Fibroblast of lung (primary cell): ENCODE measurements at regions not wholly inside any gene's neighbourhood (a gene's known extent, or its start where the extent isn't known, plus 50 kb on each side); places are given as distances from the start of the nearest gene placed in this dataset.

Source experiments
- DNase-seq, 2 donors: peaks; one replicate each; pipeline versions ENCODE4 v3.0.0 to v3.0.0-alpha.2; 2010; ENCODE audit warnings: low read depth in 2 of 2
- H2AFZ ChIP-seq: 2 replicates; pipeline ENCODE4 v1.5.1; 2012; ENCODE audit warnings: low read length, control low read depth, inconsistent platforms
- H3K27ac ChIP-seq: 2 replicates; pipeline ENCODE4 v1.5.1; 2011; ENCODE audit warnings: low read length, control low read depth; ENCODE audit not compliant: insufficient read depth
- H3K27me3 ChIP-seq: 2 replicates; pipeline ENCODE4 v1.5.1; 2011; ENCODE audit warnings: mild to moderate bottlenecking, low read length; ENCODE audit not compliant: control insufficient read depth, insufficient read depth
- H3K36me3 ChIP-seq: 2 replicates; pipeline ENCODE4 v1.5.1; 2011; ENCODE audit warnings: low read length; ENCODE audit not compliant: control insufficient read depth, insufficient read depth
- H3K4me1 ChIP-seq: 2 replicates; pipeline ENCODE4 v1.5.1; 2011; ENCODE audit warnings: low read length; ENCODE audit not compliant: control insufficient read depth, insufficient read depth; ENCODE audit errors: extremely low read depth
- H3K4me2 ChIP-seq: 2 replicates; pipeline ENCODE4 v1.5.1; 2011; ENCODE audit warnings: low read length, control low read depth; ENCODE audit not compliant: insufficient read depth; ENCODE audit errors: extremely low read depth
- H3K4me3 ChIP-seq, 4 experiments: fragments of 200-600 bp in 1 of 4; sonication (generic) in 1 of 4; replicated peaks in 1 of 4; 2 replicates each; pipeline ENCODE4 v1.5.1; 2011 to 2016; ENCODE audit warnings: low read length in 4 of 4, low read depth in 3 of 4, mild to moderate bottlenecking in 3 of 4, control low read depth in 2 of 4, inconsistent platforms in 1 of 4, mixed read lengths in 1 of 4; ENCODE audit not compliant: insufficient read depth in 1 of 4; ENCODE audit errors: control extremely low read depth in 1 of 4
- H3K79me2 ChIP-seq: 2 replicates; pipeline ENCODE4 v1.5.1; 2012; ENCODE audit warnings: mild to moderate bottlenecking, low read length, inconsistent platforms; ENCODE audit not compliant: control insufficient read depth, insufficient read depth
- H3K9ac ChIP-seq: 2 replicates; pipeline ENCODE4 v1.5.1; 2011; ENCODE audit warnings: mild to moderate bottlenecking, low read length, control low read depth; ENCODE audit not compliant: insufficient read depth
- H3K9me3 ChIP-seq: 2 replicates; pipeline ENCODE4 v1.5.1; 2012; ENCODE audit warnings: low read depth, low read length; ENCODE audit not compliant: control insufficient read depth, insufficient read depth
- H4K20me1 ChIP-seq: 2 replicates; pipeline ENCODE4 v1.5.1; 2011; ENCODE audit warnings: low read length; ENCODE audit not compliant: control insufficient read depth, insufficient read depth; ENCODE audit errors: extremely low read depth
- CTCF ChIP-seq, 2 donors: IDR thresholded peaks in 1 of 2; conservative IDR thresholded peaks in 1 of 2; 1 replicate in 1 of 2; 2 replicates in 1 of 2; pipeline ENCODE4 v1.5.1; 2011 to 2012; ENCODE audit warnings: low read length in 2 of 2, control low read depth in 1 of 2, inconsistent platforms in 1 of 2, low read depth in 1 of 2, mild to moderate bottlenecking in 1 of 2
- EZH2 ChIP-seq: IDR thresholded peaks from 2 replicates; pipeline ENCODE4 v1.5.1; 2012; ENCODE audit warnings: low read length, control low read depth, mild to moderate bottlenecking; ENCODE audit errors: missing control alignments

- Histone ChIP-seq H3K79me2 (no peaks in the 10 kb centered on the region), H2AFZ (no peak overlapping the region), H3K27me3 (no peaks in the 10 kb centered on the region), H3K4me3 (no peak overlapping the region), H3K27ac (no peak overlapping the region), H3K36me3 (no peaks in the 10 kb centered on the region), H3K4me2 (no peak overlapping the region), H3K4me1 (no peaks in the 10 kb centered on the region), H3K9ac (no peak overlapping the region), H4K20me1 (no peaks in the 10 kb centered on the region), H3K9me3 (no peaks in the 10 kb centered on the region)
- no peak for TF ChIP-seq CTCF (conservative IDR thresholded peaks at IDR 0.05 in 1 of 2, IDR thresholded peaks at IDR 0.05 in 1 of 2; ENCODE audit: low read depth in 1 of 2, low read length in 2 of 2)
- no peak for TF ChIP-seq EZH2
- DNase-seq = no peak
Observed at GRCh38 chr5:164784230-164784629, 1278.8 kb downstream of the MAT2B start.

GRCh38 chr5:164798110-164798509 lies 1292.7 kb downstream of the MAT2B start:
- Histone ChIP-seq H3K27ac (no peak overlapping the region), H4K20me1 (no peaks in the 10 kb centered on the region), H3K9ac (no peak overlapping the region), H3K4me1 (no peaks in the 10 kb centered on the region), H2AFZ (no peak overlapping the region), H3K4me2 (no peak overlapping the region), H3K9me3 (no peaks in the 10 kb centered on the region), H3K79me2 (no peaks in the 10 kb centered on the region), H3K36me3 (no peaks in the 10 kb centered on the region), H3K27me3 (no peaks in the 10 kb centered on the region), H3K4me3 (no peak overlapping the region)
- TF ChIP-seq CTCF (conservative IDR thresholded peaks at IDR 0.05 in 1 of 2, IDR thresholded peaks at IDR 0.05 in 1 of 2; ENCODE audit: low read depth in 1 of 2, low read length in 2 of 2) (no peak), EZH2 (no peak)
- DNase-seq = no peak

GRCh38 chr5:164799391-164799790 lies 1294.0 kb downstream of the MAT2B start:
- no peaks in the 10 kb centered on the region for H3K4me1 ChIP-seq
- no peaks in the 10 kb centered on the region for H3K9me3 ChIP-seq
- H3K36me3 ChIP-seq = no peaks in the 10 kb centered on the region
- H3K79me2 ChIP-seq = no peaks in the 10 kb centered on the region
- no peak overlapping the region for H3K9ac ChIP-seq
- no peak for DNase-seq
- no peaks in the 10 kb centered on the region for H3K27me3 ChIP-seq
- no peak overlapping the region for H3K4me2 ChIP-seq
- no peak overlapping the region for H3K4me3 ChIP-seq
- TF ChIP-seq CTCF (conservative IDR thresholded peaks at IDR 0.05 in 1 of 2, IDR thresholded peaks at IDR 0.05 in 1 of 2; ENCODE audit: low read depth in 1 of 2, low read length in 2 of 2) = no peak
- no peak for TF ChIP-seq EZH2
- H4K20me1 ChIP-seq = no peaks in the 10 kb centered on the region
- H2AFZ ChIP-seq = no peak overlapping the region
- H3K27ac ChIP-seq = no peak overlapping the region
